HCT116 (cell line): ENCODE measurements at regions not wholly inside any gene's neighbourhood (a gene's known extent, or its start where the extent isn't known, plus 50 kb on each side); places are given as distances from the start of the nearest gene placed in this dataset.
A peak's percentile ranks its signal among the peaks of the same experiment; 100 is the strongest.

ENCODE experiments used
- ATAC-seq: fragments of 200-7000 bp; cut with Tn5 transposase; 2 replicates; pipeline ENCODE4 v1.9.1; 2020; ENCODE audit warnings: mild to moderate bottlenecking, moderate library complexity
- BruUV-seq: library from RNA; stranded (reverse); fragments of 400-500 nt; replicated peaks from 2 replicates; lab custom pipeline; 2021; lab: Mats Ljungman, UMichigan
- CTCF ChIA-PET: fragments of 300-600 bp; sonication (Branson Sonifier 250); formaldehyde crosslinking; loops from one replicate; lab custom pipeline; 2021; ENCODE audit warnings: antibody characterized with exemption; lab: Charles Lee
- POLR2A ChIA-PET: fragments of 300-600, 350-600 bp; sonication (Branson Sonifier 250); formaldehyde crosslinking; loops from one replicate; lab custom pipeline; 2021; ENCODE audit warnings: antibody characterized with exemption; lab: Charles Lee
- RAD21 ChIA-PET, 2 experiments: fragments of 300-600 bp; sonication (Branson Sonifier 250); formaldehyde crosslinking; loops; one replicate each; lab custom pipeline; 2023; ENCODE audit warnings: low total read pairs in 2 of 2; ENCODE audit not compliant: uncharacterized antibody in 2 of 2, unreplicated experiment in 2 of 2, low non-redundant PET in 1 of 2; lab: Charles Lee
- DNase-seq: peaks from one replicate; pipeline ENCODE4 v3.0.0-alpha.2; 2010; ENCODE audit warnings: low read depth, low spot score
- H2AFZ ChIP-seq: fragments of 200-600 bp; shearing (Covaris generic), sonication (generic); 2 replicates; pipeline ENCODE4 v1.6.1; 2017; ENCODE audit warnings: low read depth, mixed run types, mixed read lengths, antibody characterized with exemption, low read length; ENCODE audit not compliant: poor library complexity, severe bottlenecking
- H3K27ac ChIP-seq: 2 replicates; pipeline ENCODE4 v1.5.1; 2012; ENCODE audit warnings: low read depth, low read length
- H3K27me3 ChIP-seq: fragments of 200-600 bp; sonication (generic); 2 replicates; pipeline ENCODE4 v1.6.1; 2016; ENCODE audit warnings: mixed run types, low read length, mixed read lengths; ENCODE audit not compliant: insufficient read depth
- H3K36me3 ChIP-seq, 2 experiments: fragments of 200-500 bp in 1 of 2; fragments of 200-600 bp in 1 of 2; sonication (Bioruptor generic) in 1 of 2; sonication (generic) in 1 of 2; 2 replicates each; pipeline versions ENCODE4 v1.5.1 to v1.6.1; 2014 to 2016; ENCODE audit warnings: low read length in 2 of 2, inconsistent platforms in 1 of 2, mixed read lengths in 1 of 2, mixed run types in 1 of 2; ENCODE audit not compliant: insufficient read depth in 2 of 2, control insufficient read depth in 1 of 2
- H3K4me1 ChIP-seq, 2 experiments: fragments of 200-600 bp in 1 of 2; sonication (generic) in 1 of 2; 2 replicates each; pipeline versions ENCODE4 v1.5.1 to v1.6.1; 2012 to 2017; ENCODE audit warnings: low read length in 2 of 2, inconsistent platforms in 1 of 2, mild to moderate bottlenecking in 1 of 2, mixed read lengths in 1 of 2, mixed run types in 1 of 2, moderate library complexity in 1 of 2; ENCODE audit not compliant: insufficient read depth in 2 of 2, control insufficient read depth in 1 of 2
- H3K4me2 ChIP-seq: fragments of 200-600 bp; sonication (generic); 2 replicates; pipeline ENCODE4 v1.6.1; 2017; ENCODE audit warnings: mixed run types, low read length, mixed read lengths
- H3K4me3 ChIP-seq, 2 experiments: fragments of 200-600 bp in 1 of 2; sonication (generic) in 1 of 2; replicated peaks in 1 of 2; 2 replicates each; pipeline ENCODE4 v1.5.1; 2011 to 2016; ENCODE audit warnings: low read length in 2 of 2, control low read depth in 1 of 2, low read depth in 1 of 2, mild to moderate bottlenecking in 1 of 2, mixed read lengths in 1 of 2, mixed run types in 1 of 2
- H3K79me2 ChIP-seq: fragments of 200-600 bp; sonication (generic); 2 replicates; pipeline ENCODE4 v1.6.1; 2017; ENCODE audit warnings: mild to moderate bottlenecking, mixed run types, low read length, moderate library complexity, mixed read lengths; ENCODE audit not compliant: insufficient read depth
- H3K9ac ChIP-seq: fragments of 200-600 bp; sonication (generic); 2 replicates; pipeline ENCODE4 v1.6.1; 2016; ENCODE audit warnings: low read length, mixed read lengths
- H3K9me2 ChIP-seq: fragments of 200-600 bp; sonication (generic), shearing (Covaris generic); 2 replicates; pipeline ENCODE4 v1.6.1; 2017; ENCODE audit warnings: mixed run types, mild to moderate bottlenecking, moderate library complexity; ENCODE audit not compliant: insufficient read depth
- H3K9me3 ChIP-seq, 2 experiments: fragments of 200-500 bp in 1 of 2; fragments of 200-600 bp in 1 of 2; sonication (Bioruptor generic) in 1 of 2; sonication (generic) in 1 of 2; 2 replicates each; pipeline ENCODE4 v1.6.1; 2014 to 2017; ENCODE audit warnings: low read length in 2 of 2, mixed read lengths in 2 of 2, inconsistent platforms in 1 of 2, low read depth in 1 of 2, mild to moderate bottlenecking in 1 of 2, mixed run types in 1 of 2, moderate library complexity in 1 of 2; ENCODE audit not compliant: control insufficient read depth in 1 of 2, insufficient read depth in 1 of 2
- H4K20me1 ChIP-seq: fragments of 200-600 bp; sonication (generic), shearing (Covaris generic); 2 replicates; pipeline ENCODE4 v1.6.1; 2017; ENCODE audit warnings: mixed run types, mild to moderate bottlenecking, moderate library complexity; ENCODE audit not compliant: insufficient read depth
- CBX3 ChIP-seq: IDR thresholded peaks from 2 replicates; pipeline ENCODE4 v1.6.1; 2012; ENCODE audit warnings: low read depth
- CEBPB ChIP-seq: IDR thresholded peaks from 2 replicates; pipeline ENCODE4 v1.6.1; 2012; ENCODE audit warnings: low read depth
- EGR1 ChIP-seq: IDR thresholded peaks from 2 replicates; pipeline ENCODE4 v1.6.1; 2012; ENCODE audit warnings: low read depth
- ELF1 ChIP-seq: IDR thresholded peaks from 2 replicates; pipeline ENCODE4 v1.6.1; 2012; ENCODE audit warnings: low read depth, borderline replicate concordance
- EZH2 ChIP-seq: fragments of 200-600 bp; sonication (generic); IDR thresholded peaks from 2 replicates; pipeline ENCODE4 v1.6.1; 2017; ENCODE audit warnings: antibody characterized with exemption, mixed run types
- EZH2phosphoT487 ChIP-seq: fragments of 200-600 bp; IDR thresholded peaks from 2 replicates; pipeline ENCODE4 v1.6.1; 2018; ENCODE audit warnings: antibody characterized with exemption, borderline replicate concordance
- FOSL1 ChIP-seq: IDR thresholded peaks from 2 replicates; pipeline ENCODE4 v1.6.1; 2012; ENCODE audit warnings: low read depth
- JUND ChIP-seq: IDR thresholded peaks from 2 replicates; pipeline ENCODE4 v1.6.1; 2012
- RAD21 ChIP-seq: IDR thresholded peaks from 2 replicates; pipeline ENCODE4 v1.6.1; 2012; ENCODE audit warnings: low read depth, mild to moderate bottlenecking
- SIN3A ChIP-seq: IDR thresholded peaks from 2 replicates; pipeline ENCODE4 v1.6.1; 2012; ENCODE audit warnings: low read depth
- SRF ChIP-seq: IDR thresholded peaks from 2 replicates; pipeline ENCODE4 v1.6.1; 2012; ENCODE audit warnings: low read depth
- TCF7L2 ChIP-seq: IDR thresholded peaks from 2 replicates; pipeline ENCODE4 v1.7.0; 2011; ENCODE audit warnings: borderline replicate concordance, inconsistent platforms; ENCODE audit not compliant: insufficient read depth, insufficient read length; ENCODE audit errors: extremely low read depth
- intact Hi-C: fragments of 100-400 bp; cut with micrococcal nuclease; formaldehyde crosslinking; loops from 2 replicates; pipeline ENCODE4 v1.10.0; 2022
- TF ChIP-seq, protein P1 (sequence below): IDR thresholded peaks from 2 replicates; pipeline ENCODE4 v1.6.1; 2011; ENCODE audit warnings: mild to moderate bottlenecking, low read length, moderate library complexity; ENCODE audit not compliant: insufficient replicate concordance; ENCODE audit errors: extremely low read depth

DNA sequence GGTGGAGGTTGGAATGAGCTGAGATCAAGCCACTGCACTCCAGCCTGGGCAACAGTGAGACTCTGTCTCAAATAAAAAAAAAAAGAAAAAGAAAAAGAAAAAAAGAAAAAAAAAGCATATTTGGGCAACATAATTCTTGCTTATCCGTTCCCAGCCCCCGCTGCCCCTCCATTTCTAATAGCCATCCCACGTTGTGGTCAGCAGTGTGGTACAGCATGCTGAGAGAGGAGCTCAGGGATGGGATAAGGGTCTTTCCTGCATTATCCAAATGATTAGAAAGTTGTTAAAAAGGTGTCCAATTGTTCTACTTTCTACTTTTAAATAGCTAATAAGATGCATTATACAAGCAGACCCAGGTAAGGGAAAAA, 104.9 kb upstream of the ZNF92 start:
- Histone ChIP-seq H3K4me1 (peaks cover 0 to 8% of the 10 kb centered on the region in 2 experiments; a peak in 2 of 4 replicates), H4K20me1 (no peaks in the 10 kb centered on the region)
- TF ChIP-seq CBX3, result no peak
- TF ChIP-seq SIN3A, result no peak
- TF ChIP-seq RAD21, result no peak
- no peak for TF ChIP-seq EGR1
- TF ChIP-seq JUND, result no peak
- TF ChIP-seq EZH2phosphoT487, result no peak
- TF ChIP-seq SRF, result no peak
- no peak for TF ChIP-seq CEBPB
- TF ChIP-seq, protein P1, sequence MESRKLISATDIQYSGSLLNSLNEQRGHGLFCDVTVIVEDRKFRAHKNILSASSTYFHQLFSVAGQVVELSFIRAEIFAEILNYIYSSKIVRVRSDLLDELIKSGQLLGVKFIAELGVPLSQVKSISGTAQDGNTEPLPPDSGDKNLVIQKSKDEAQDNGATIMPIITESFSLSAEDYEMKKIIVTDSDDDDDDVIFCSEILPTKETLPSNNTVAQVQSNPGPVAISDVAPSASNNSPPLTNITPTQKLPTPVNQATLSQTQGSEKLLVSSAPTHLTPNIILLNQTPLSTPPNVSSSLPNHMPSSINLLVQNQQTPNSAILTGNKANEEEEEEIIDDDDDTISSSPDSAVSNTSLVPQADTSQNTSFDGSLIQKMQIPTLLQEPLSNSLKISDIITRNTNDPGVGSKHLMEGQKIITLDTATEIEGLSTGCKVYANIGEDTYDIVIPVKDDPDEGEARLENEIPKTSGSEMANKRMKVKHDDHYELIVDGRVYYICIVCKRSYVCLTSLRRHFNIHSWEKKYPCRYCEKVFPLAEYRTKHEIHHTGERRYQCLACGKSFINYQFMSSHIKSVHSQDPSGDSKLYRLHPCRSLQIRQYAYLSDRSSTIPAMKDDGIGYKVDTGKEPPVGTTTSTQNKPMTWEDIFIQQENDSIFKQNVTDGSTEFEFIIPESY, result no peak
- TF ChIP-seq, all 23 proteins: peak for 0
- Histone ChIP-seq H3K4me2 (peak overlapping the region; percentile 74), H2AFZ (peak overlapping the region; percentile 95), H3K9me2 (no peaks in the 10 kb centered on the region), H3K4me3 (peak overlapping the region; percentile 57 to 65), H3K9ac (no peak overlapping the region), H3K27me3 (no peaks in the 10 kb centered on the region), H3K27ac (no peak overlapping the region), H3K9me3 (no peaks in the 10 kb centered on the region), H3K79me2 (no peaks in the 10 kb centered on the region), H3K36me3 (no peaks in the 10 kb centered on the region)
- ATAC-seq (peak; percentile 26), DNase-seq (no peak)
- BruUV-seq, result no TSS peak
- ChIA-PET CTCF (no interaction called here), RAD21 (no interaction called here), POLR2A (interaction anchor here (1.4 kb wide), 1 partner anchor 16 kb away, joined by 3 read pairs; no protein-coding TSS in a partner anchor)
- intact Hi-C loops, result no loop called here

- H3K27me3 ChIP-seq, result no peaks in the 10 kb centered on the region
- H3K79me2 ChIP-seq, result no peaks in the 10 kb centered on the region
- CTCF ChIA-PET, result no interaction called here
- no TSS peak for BruUV-seq
- no peaks in the 10 kb centered on the region for H3K9me2 ChIP-seq
- no peak overlapping the region for H3K4me2 ChIP-seq
- H3K4me3 ChIP-seq, result no peak overlapping the region
- no peak overlapping the region for H3K27ac ChIP-seq
- RAD21 ChIA-PET, result no interaction called here
- H3K9me3 ChIP-seq, result no peaks in the 10 kb centered on the region
- intact Hi-C loops, result no loop called here
- H3K4me1 ChIP-seq, result peaks cover 0 to 8% of the 10 kb centered on the region in 2 experiments; a peak in 2 of 4 replicates
- H3K9ac ChIP-seq, result no peak overlapping the region
- POLR2A ChIA-PET, result no interaction called here
- DNase-seq (no peak), ATAC-seq (no peak)
- TF ChIP-seq EZH2, result no peak
- TF ChIP-seq FOSL1, result no peak
- TF ChIP-seq EGR1, result no peak
- no peak for TF ChIP-seq ELF1
- no peak for TF ChIP-seq EZH2phosphoT487
- no peak for TF ChIP-seq TCF7L2
- H2AFZ ChIP-seq, result no peak overlapping the region
- H4K20me1 ChIP-seq, result no peaks in the 10 kb centered on the region
- H3K36me3 ChIP-seq, result no peaks in the 10 kb centered on the region
Observed at GRCh38 chr7:65265933-65266519, 107.6 kb upstream of the ZNF92 start.
